NCI-H748 treated with DMSO at 0.1 percent for 48 hours (cell line): ENCODE measurements at regions not wholly inside any gene's neighbourhood (a gene's known extent, or its start where the extent isn't known, plus 50 kb on each side); places are given as distances from the start of the nearest gene placed in this dataset.
A peak's percentile ranks its signal among the peaks of the same experiment; 100 is the strongest.

Experiments
- DNase-seq: peaks from one replicate; lab custom pipeline; 2025; lab: John Stamatoyannopoulos, UW

GRCh38 chr12:59044791-59045190 lies 124.5 kb upstream of the LRIG3 start:
- DNase-seq = no peak

GRCh38 chr12:59041241-59042121 lies 121.2 kb upstream of the LRIG3 start:
- no peak for DNase-seq

GRCh38 chr12:59040656-59041055 lies 120.4 kb upstream of the LRIG3 start:
- DNase-seq = no peak

GRCh38 chr12:59040043-59040442 lies 119.7 kb upstream of the LRIG3 start:
- no peak for DNase-seq

GRCh38 chr12:59039005-59039404 lies 118.7 kb upstream of the LRIG3 start:
- DNase-seq = no peak

- no peak for DNase-seq
These were observed 116.9 kb upstream of the LRIG3 start for GRCh38 chr12:59036973-59037762.

- no peak for DNase-seq
These were observed 116.0 kb upstream of the LRIG3 start for GRCh38 chr12:59036347-59036746.

GRCh38 chr12:59031313-59031712 lies 111.0 kb upstream of the LRIG3 start:
- DNase-seq = no peak

- no peak for DNase-seq
These were observed 110.1 kb upstream of the LRIG3 start for GRCh38 chr12:59030415-59030814.

GRCh38 chr12:59027199-59027598 lies 106.9 kb upstream of the LRIG3 start:
- no peak for DNase-seq

GRCh38 chr12:59023861-59024424 lies 103.6 kb upstream of the LRIG3 start:
- DNase-seq = no peak

GRCh38 chr12:59020073-59020946 lies 100.0 kb upstream of the LRIG3 start:
- no peak for DNase-seq

GRCh38 chr12:59014885-59015284 lies 94.6 kb upstream of the LRIG3 start:
- DNase-seq = no peak

- no peak for DNase-seq
These were observed 90.6 kb upstream of the LRIG3 start for GRCh38 chr12:59010941-59011340.

GRCh38 chr12:59010118-59010517 lies 89.8 kb upstream of the LRIG3 start:
- no peak for DNase-seq

GRCh38 chr12:59007620-59008019 lies 87.3 kb upstream of the LRIG3 start:
- DNase-seq = no peak

GRCh38 chr12:59005193-59005955 lies 85.1 kb upstream of the LRIG3 start:
- DNase-seq = no peak

GRCh38 chr12:59004456-59004855 lies 84.2 kb upstream of the LRIG3 start:
- DNase-seq = peak; percentile 42

GRCh38 chr12:58995666-58996363 lies 75.5 kb upstream of the LRIG3 start:
- DNase-seq = no peak

- no peak for DNase-seq
These were observed 68.5 kb upstream of the LRIG3 start for GRCh38 chr12:58988643-58989344.
